ENCODE measurements at regions not wholly inside any gene's neighbourhood (a gene's known extent, or its start where the extent isn't known, plus 50 kb on each side); places are given as distances from the start of the nearest gene placed in this dataset.

DNA sequence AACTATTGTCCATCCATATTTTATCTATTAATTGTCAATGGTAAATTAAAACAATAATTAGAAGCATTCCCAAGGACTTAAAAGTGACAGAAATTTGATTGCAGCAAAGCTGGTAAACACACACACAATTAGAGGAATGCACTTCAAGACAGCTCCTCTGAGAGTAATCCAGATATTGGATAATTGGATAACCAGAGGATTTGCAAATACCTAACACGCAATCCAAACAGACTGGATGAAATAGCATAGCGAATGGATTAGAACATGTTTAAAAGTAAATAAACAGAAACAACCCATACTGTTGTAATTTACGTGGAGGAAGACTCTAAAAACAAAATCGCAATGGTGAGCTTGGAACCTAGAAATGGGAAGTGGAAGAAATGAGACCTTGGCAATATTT is 239.8 kb downstream of the METTL4 start:
- no peak overlapping the region for H3K4me3 Mint-ChIP-seq (ENCODE audit: unreplicated experiment)
- TF ChIP-seq, protein P1, sequence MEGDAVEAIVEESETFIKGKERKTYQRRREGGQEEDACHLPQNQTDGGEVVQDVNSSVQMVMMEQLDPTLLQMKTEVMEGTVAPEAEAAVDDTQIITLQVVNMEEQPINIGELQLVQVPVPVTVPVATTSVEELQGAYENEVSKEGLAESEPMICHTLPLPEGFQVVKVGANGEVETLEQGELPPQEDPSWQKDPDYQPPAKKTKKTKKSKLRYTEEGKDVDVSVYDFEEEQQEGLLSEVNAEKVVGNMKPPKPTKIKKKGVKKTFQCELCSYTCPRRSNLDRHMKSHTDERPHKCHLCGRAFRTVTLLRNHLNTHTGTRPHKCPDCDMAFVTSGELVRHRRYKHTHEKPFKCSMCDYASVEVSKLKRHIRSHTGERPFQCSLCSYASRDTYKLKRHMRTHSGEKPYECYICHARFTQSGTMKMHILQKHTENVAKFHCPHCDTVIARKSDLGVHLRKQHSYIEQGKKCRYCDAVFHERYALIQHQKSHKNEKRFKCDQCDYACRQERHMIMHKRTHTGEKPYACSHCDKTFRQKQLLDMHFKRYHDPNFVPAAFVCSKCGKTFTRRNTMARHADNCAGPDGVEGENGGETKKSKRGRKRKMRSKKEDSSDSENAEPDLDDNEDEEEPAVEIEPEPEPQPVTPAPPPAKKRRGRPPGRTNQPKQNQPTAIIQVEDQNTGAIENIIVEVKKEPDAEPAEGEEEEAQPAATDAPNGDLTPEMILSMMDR (IDR thresholded peaks at IDR 0.05) = no peak
- H3K27ac Mint-ChIP-seq (ENCODE audit: unreplicated experiment) = no peak overlapping the region
- H3K4me1 Mint-ChIP-seq (ENCODE audit: low read depth) = no peaks in the 10 kb centered on the region
- H3K9me3 Mint-ChIP-seq (ENCODE audit: low read depth) = no peaks in the 10 kb centered on the region
- no peaks in the 10 kb centered on the region for H3K36me3 Mint-ChIP-seq (ENCODE audit: low read depth)
- peaks cover 31% of the 10 kb centered on the region for H3K27me3 Mint-ChIP-seq (ENCODE audit: low read depth)
- no peak for DNase-seq (ENCODE audit: low spot score)

DNA sequence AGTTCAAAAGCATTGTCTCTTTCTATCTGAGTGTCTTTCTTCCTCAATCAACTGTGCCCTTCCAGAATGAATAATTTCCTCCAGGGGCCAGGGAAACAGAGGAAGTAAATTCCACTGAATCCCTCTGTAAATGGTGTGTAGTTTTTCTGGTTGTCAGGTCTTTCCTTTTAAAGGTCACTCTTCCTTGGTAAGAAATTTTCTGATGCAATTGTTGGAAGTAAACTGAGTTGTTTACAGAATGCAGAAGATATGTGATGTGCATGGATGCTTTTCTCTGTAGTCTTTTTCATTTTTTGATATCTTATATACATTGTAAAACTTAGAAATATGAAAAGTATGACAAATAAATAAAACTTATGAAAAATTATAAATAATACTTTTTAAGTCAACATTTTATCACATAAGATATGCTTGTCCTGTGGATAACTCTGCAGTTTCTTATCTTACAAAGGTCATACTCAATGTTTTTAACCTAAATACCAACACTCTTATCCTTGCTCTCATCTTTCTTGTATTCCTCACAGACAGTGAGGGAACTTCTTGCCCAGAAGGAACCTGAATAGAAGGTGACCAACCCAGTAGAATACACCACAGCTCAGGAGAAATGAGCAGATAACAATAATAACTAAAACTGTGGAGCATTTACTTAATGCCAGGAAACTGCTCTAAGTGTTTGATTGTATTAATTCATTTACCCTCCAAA is 234.5 kb downstream of the METTL4 start:
- H3K27ac Mint-ChIP-seq (ENCODE audit: unreplicated experiment) = no peak overlapping the region
- TF ChIP-seq, protein P1 (IDR thresholded peaks at IDR 0.05) = no peak
- no peaks in the 10 kb centered on the region for H3K4me1 Mint-ChIP-seq (ENCODE audit: low read depth)
- H3K27me3 Mint-ChIP-seq (ENCODE audit: low read depth) = peaks cover 2% of the 10 kb centered on the region
- no peak overlapping the region for H3K4me3 Mint-ChIP-seq (ENCODE audit: unreplicated experiment)
- DNase-seq (ENCODE audit: low spot score) = no peak
- H3K36me3 Mint-ChIP-seq (ENCODE audit: low read depth) = no peaks in the 10 kb centered on the region
- peaks cover 5% of the 10 kb centered on the region for H3K9me3 Mint-ChIP-seq (ENCODE audit: low read depth)

DNA sequence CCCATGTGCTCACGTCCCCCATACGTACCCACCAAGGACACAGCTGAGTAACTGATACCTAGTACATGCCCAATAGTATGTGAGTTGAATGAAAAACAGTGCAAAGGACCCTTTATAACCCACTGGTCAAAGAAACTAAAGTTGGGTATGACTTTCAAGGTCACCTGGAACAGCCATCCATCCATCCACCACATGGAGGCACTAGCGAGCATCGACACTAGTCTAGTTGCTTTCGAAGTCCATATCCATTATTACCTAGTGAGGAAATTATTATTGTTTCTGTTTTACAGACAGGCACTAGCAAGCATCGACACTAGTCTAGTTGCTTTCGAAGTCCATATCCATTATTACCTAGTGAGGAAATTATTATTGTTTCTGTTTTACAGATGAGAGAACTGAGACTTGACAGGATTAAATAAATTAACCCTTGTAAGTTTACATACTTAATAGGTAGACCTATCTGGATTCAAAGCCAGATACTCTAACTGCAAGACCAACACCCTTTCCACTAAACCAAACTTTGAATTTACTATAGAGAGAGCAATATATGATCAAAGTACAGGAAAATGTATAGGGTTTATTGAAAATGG is 233.7 kb downstream of the METTL4 start:
- TF ChIP-seq, protein P1 (IDR thresholded peaks at IDR 0.05) = peak; percentile 77
- Mint-ChIP-seq H3K36me3 (ENCODE audit: low read depth) (no peaks in the 10 kb centered on the region), H3K9me3 (ENCODE audit: low read depth) (peaks cover 5% of the 10 kb centered on the region), H3K27me3 (ENCODE audit: low read depth) (peaks cover 2% of the 10 kb centered on the region), H3K27ac (ENCODE audit: unreplicated experiment) (no peak overlapping the region), H3K4me1 (ENCODE audit: low read depth) (no peaks in the 10 kb centered on the region), H3K4me3 (ENCODE audit: unreplicated experiment) (no peak overlapping the region)
- no peak for DNase-seq (ENCODE audit: low spot score)

DNA sequence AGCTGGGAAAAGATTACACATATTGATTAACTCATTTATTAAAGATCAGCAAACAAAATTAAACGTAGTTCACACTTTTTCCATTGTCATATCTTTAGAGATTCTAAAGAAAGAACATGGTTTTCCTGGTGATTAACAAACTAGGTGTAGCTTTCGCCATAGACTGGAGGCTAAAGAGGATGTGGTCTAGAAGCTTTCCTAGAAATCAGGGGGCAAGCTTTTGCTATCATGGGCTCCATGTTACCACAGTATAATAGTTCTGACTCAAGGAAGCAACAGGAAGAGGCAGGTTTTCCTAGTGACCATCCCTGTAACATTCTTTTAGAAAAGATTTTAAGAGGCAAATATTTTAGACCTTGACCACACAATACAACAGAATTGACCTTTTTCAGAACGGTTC is 232.7 kb downstream of the METTL4 start:
- H3K4me1 Mint-ChIP-seq (ENCODE audit: low read depth) = no peaks in the 10 kb centered on the region
- no peaks in the 10 kb centered on the region for H3K36me3 Mint-ChIP-seq (ENCODE audit: low read depth)
- H3K27ac Mint-ChIP-seq (ENCODE audit: unreplicated experiment) = no peak overlapping the region
- peaks cover 5% of the 10 kb centered on the region for H3K9me3 Mint-ChIP-seq (ENCODE audit: low read depth)
- TF ChIP-seq, protein P1 (IDR thresholded peaks at IDR 0.05) = no peak
- DNase-seq (ENCODE audit: low spot score) = no peak
- no peak overlapping the region for H3K4me3 Mint-ChIP-seq (ENCODE audit: unreplicated experiment)
- peaks cover 2% of the 10 kb centered on the region for H3K27me3 Mint-ChIP-seq (ENCODE audit: low read depth)

DNA sequence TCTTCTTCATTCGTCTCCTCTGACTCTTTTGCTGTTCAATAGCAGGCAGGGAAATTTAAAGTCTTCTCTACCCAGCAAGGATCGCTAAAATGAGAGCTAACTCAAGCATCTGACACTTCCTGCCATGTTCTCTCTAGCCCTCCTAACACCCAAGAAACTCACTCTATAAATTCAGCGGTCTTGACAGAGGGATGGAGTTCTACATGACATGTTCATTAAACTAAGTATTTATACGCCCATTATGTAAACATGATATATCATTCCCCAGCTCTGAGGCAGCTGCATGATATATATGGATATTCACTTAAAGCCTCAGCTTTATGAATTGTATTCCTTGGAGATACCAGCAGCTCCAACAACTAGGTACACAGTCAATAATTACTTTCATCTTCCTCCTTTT is 231.0 kb downstream of the METTL4 start:
- TF ChIP-seq, protein P1 (IDR thresholded peaks at IDR 0.05) = no peak
- Mint-ChIP-seq H3K36me3 (ENCODE audit: low read depth) (no peaks in the 10 kb centered on the region), H3K27me3 (ENCODE audit: low read depth) (peaks cover 2% of the 10 kb centered on the region), H3K27ac (ENCODE audit: unreplicated experiment) (no peak overlapping the region), H3K4me1 (ENCODE audit: low read depth) (no peaks in the 10 kb centered on the region), H3K4me3 (ENCODE audit: unreplicated experiment) (no peak overlapping the region), H3K9me3 (ENCODE audit: low read depth) (peaks cover 5% of the 10 kb centered on the region)
- DNase-seq (ENCODE audit: low spot score) = no peak
